ENCODE measurements at regions not wholly inside any gene's neighbourhood (a gene's known extent, or its start where the extent isn't known, plus 50 kb on each side); places are given as distances from the start of the nearest gene placed in this dataset.

DNA sequence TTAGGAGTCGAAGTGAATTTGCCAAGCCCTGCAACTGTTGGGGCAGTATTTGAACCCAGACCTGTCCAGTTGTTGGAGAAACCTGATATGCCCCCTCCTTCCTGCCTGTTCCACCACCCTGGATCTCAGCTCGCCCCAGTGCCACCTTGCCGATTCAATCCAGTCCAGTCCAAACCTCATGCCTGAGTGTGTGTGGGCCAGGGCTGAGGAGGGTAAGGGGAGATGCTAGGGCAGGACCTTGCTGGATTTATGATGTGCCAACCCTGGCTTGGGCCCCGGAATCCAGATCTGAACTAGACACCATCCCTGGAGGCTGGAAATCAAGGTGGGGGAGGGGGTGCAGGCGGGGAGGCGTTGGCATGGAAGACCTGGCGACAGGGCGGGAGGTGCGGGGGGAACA lies 98.9 kb upstream of the WNT4 start:
- TF ChIP-seq, protein P1, sequence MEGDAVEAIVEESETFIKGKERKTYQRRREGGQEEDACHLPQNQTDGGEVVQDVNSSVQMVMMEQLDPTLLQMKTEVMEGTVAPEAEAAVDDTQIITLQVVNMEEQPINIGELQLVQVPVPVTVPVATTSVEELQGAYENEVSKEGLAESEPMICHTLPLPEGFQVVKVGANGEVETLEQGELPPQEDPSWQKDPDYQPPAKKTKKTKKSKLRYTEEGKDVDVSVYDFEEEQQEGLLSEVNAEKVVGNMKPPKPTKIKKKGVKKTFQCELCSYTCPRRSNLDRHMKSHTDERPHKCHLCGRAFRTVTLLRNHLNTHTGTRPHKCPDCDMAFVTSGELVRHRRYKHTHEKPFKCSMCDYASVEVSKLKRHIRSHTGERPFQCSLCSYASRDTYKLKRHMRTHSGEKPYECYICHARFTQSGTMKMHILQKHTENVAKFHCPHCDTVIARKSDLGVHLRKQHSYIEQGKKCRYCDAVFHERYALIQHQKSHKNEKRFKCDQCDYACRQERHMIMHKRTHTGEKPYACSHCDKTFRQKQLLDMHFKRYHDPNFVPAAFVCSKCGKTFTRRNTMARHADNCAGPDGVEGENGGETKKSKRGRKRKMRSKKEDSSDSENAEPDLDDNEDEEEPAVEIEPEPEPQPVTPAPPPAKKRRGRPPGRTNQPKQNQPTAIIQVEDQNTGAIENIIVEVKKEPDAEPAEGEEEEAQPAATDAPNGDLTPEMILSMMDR (IDR thresholded peaks at IDR 0.05; ENCODE audit: insufficient read depth, low read depth, low read length): no peak
- Histone ChIP-seq H3K4me3 (ENCODE audit: low read depth, low read length) (no peak overlapping the region), H3K36me3 (ENCODE audit: control insufficient read depth, insufficient read depth, low read length) (no peaks in the 10 kb centered on the region), H3K27me3 (ENCODE audit: control insufficient read depth, insufficient read depth, low read length) (peaks cover 18% of the 10 kb centered on the region)
- CTCF ChIA-PET: interaction anchor here (1.5 kb wide), 1 partner anchor 34 kb away, joined by 3 read pairs; no protein-coding TSS in a partner anchor
- DNase-seq (ENCODE audit: low read depth): no peak
- POLR2A ChIA-PET: no interaction called here

- ChIA-PET POLR2A (no interaction called here), CTCF (interaction anchor here (1.6 kb wide), 1 partner anchor 30 kb away, joined by 3 read pairs; no protein-coding TSS in a partner anchor)
- TF ChIP-seq, protein P1 (IDR thresholded peaks at IDR 0.05; ENCODE audit: insufficient read depth, low read depth, low read length): no peak
- no peaks in the 10 kb centered on the region for H3K36me3 ChIP-seq (ENCODE audit: control insufficient read depth, insufficient read depth, low read length)
- no peak overlapping the region for H3K4me3 ChIP-seq (ENCODE audit: low read depth, low read length)
- DNase-seq (ENCODE audit: low read depth): no peak
- peaks cover 38% of the 10 kb centered on the region for H3K27me3 ChIP-seq (ENCODE audit: control insufficient read depth, insufficient read depth, low read length)
These were observed 102.3 kb upstream of the WNT4 start for GRCh38 chr1:22245100-22245650.

- Histone ChIP-seq H3K4me3 (ENCODE audit: low read depth, low read length) (no peak overlapping the region), H3K36me3 (ENCODE audit: control insufficient read depth, insufficient read depth, low read length) (no peaks in the 10 kb centered on the region), H3K27me3 (ENCODE audit: control insufficient read depth, insufficient read depth, low read length) (peaks cover 39% of the 10 kb centered on the region)
- DNase-seq (ENCODE audit: low read depth): no peak
- TF ChIP-seq, protein P1 (IDR thresholded peaks at IDR 0.05; ENCODE audit: insufficient read depth, low read depth, low read length): no peak
- POLR2A ChIA-PET: no interaction called here
- CTCF ChIA-PET: interaction anchor here (1.6 kb wide), 1 partner anchor 30 kb away, joined by 3 read pairs; no protein-coding TSS in a partner anchor
These were observed 102.8 kb upstream of the WNT4 start for GRCh38 chr1:22245726-22246125.

DNA sequence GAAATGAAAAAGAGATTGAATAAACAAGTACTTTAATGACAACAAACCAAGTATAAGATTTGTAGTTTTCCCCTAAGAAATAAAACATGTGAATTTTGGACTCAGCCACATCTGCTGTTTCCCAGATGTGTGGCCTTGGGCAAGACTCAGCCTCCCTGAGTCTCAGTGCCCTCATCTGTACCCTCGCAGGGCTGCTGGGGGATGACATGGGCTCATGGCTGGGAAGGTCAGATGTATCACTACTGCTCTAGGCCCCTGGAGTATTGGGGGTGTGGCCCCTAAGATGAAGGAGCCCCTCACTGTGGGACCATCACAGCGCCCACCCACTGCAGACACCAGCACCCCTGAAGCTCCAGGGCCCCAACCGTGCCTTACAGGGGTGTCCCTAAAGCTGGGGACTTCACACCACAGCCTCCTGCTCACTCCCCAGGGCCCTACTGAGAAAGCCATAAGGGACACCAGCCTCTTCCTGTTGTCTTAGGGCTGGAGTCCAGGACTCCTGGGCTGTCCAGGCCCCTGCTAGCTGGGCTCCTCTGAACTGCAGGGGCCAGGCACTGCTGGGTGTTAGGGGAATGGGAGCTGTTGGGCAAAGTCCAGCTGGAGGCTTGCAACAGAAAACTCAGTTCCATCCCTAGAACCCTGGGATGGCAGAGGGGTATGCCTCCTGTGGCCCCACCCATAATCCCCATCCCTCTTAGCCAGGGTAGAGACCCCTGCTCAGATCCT lies 104.0 kb upstream of the WNT4 start:
- TF ChIP-seq, protein P1 (IDR thresholded peaks at IDR 0.05; ENCODE audit: insufficient read depth, low read depth, low read length): no peak
- POLR2A ChIA-PET: no interaction called here

DNA sequence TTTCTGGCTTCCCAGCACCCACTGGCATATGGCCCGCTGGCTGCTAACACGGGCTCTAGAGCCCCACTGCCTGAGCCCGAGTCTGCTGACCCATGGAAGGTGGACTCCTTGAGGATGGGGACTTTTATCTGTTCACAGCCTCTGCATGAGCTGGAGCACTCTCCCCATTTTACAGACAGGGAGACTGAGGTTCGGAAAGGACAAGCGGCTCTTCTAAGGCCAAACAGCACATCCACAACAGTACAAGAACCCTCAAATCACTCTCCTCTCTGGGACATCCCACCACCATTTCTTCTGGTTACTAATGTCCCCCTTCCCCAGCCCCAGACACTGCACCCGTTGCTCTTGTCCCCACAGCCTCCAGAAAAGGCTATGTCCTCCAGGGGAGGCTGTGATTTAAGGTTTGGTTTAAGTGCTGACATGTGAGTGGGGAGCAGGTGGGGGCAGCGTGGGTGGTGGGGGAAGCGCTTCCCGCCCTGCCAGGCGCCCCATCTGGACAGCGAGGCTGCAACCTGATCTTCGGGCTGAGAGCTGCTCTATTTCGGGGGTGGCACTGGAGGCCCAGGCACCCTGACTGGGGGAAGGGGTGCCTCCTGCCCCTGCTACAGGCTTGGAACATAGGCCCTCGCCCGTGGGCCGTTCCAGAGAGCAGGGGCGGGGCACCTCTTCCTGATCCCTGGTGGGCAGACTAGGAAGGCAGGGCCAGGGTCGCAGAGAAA lies 104.8 kb upstream of the WNT4 start:
- Histone ChIP-seq H3K27me3 (ENCODE audit: control insufficient read depth, insufficient read depth, low read length) (peaks cover 43% of the 10 kb centered on the region), H3K36me3 (ENCODE audit: control insufficient read depth, insufficient read depth, low read length) (no peaks in the 10 kb centered on the region), H3K4me3 (ENCODE audit: low read depth, low read length) (no peak overlapping the region)
- ChIA-PET CTCF (interaction anchor here (0.5 to 1.0 kb wide), 2 partner anchors 28 to 54 kb away, joined by 3 read pairs; no protein-coding TSS in a partner anchor), POLR2A (no interaction called here)
- DNase-seq (ENCODE audit: low read depth): no peak
- TF ChIP-seq, protein P1 (IDR thresholded peaks at IDR 0.05; ENCODE audit: insufficient read depth, low read depth, low read length): no peak

More for the DNA sequence above, 104.0 kb upstream of the WNT4 start:
- Histone ChIP-seq H3K36me3 (ENCODE audit: control insufficient read depth, insufficient read depth, low read length) (no peaks in the 10 kb centered on the region), H3K4me3 (ENCODE audit: low read depth, low read length) (no peak overlapping the region), H3K27me3 (ENCODE audit: control insufficient read depth, insufficient read depth, low read length) (peaks cover 42% of the 10 kb centered on the region)
- no peak for DNase-seq (ENCODE audit: low read depth)
- CTCF ChIA-PET: interaction anchor here (0.5 to 1.0 kb wide), 2 partner anchors 29 to 55 kb away, joined by 3 read pairs; no protein-coding TSS in a partner anchor

Measured in BJ (cell line).